SU-DHL-6 (cell line): ENCODE measurements at regions not wholly inside any gene's neighbourhood (a gene's known extent, or its start where the extent isn't known, plus 50 kb on each side); places are given as distances from the start of the nearest gene placed in this dataset.

Experiments
- H2AFZ ChIP-seq: fragments of 200-600 bp; sonication (generic); 2 replicates; pipeline ENCODE4 v1.6.1; 2014; ENCODE audit warnings: low read depth, mild to moderate bottlenecking, moderate library complexity, mixed read lengths, antibody characterized with exemption, low read length; ENCODE audit not compliant: severe bottlenecking
- H3F3A ChIP-seq: fragments of 200-600 bp; shearing (Covaris generic); 2 replicates; pipeline ENCODE4 v1.6.0; 2016; ENCODE audit warnings: antibody characterized with exemption, mild to moderate bottlenecking; ENCODE audit not compliant: insufficient read depth
- H3K27ac ChIP-seq: fragments of 200-600 bp; sonication (generic); 2 replicates; pipeline ENCODE4 v1.5.1; 2016; ENCODE audit warnings: low read depth, mild to moderate bottlenecking, low read length, moderate library complexity, mixed read lengths
- H3K27me3 ChIP-seq: fragments of 200-600 bp; sonication (generic), shearing (Covaris generic); 2 replicates; pipeline ENCODE4 v1.6.0; 2014; ENCODE audit warnings: mild to moderate bottlenecking, low read length
- H3K36me3 ChIP-seq: fragments of 200-600 bp; sonication (generic); 2 replicates; pipeline ENCODE4 v1.6.1; 2014; ENCODE audit warnings: mild to moderate bottlenecking, low read length, mixed read lengths
- H3K4me2 ChIP-seq: fragments of 300-600, 200-600 bp; shearing (Covaris generic), sonication (generic); 2 replicates; pipeline ENCODE4 v1.6.0; 2014; ENCODE audit warnings: low read length, low read depth, mild to moderate bottlenecking; ENCODE audit not compliant: poor library complexity, severe bottlenecking
- H3K4me3 ChIP-seq: fragments of 200-600 bp; sonication (generic); 2 replicates; pipeline ENCODE4 v1.5.1; 2014; ENCODE audit warnings: antibody characterized with exemption, low read length, mild to moderate bottlenecking, mixed read lengths; ENCODE audit not compliant: insufficient read depth, poor library complexity, severe bottlenecking
- H3K79me2 ChIP-seq: fragments of 200-600 bp; sonication (generic); 2 replicates; pipeline ENCODE4 v1.6.1; 2014; ENCODE audit warnings: mild to moderate bottlenecking, low read length, moderate library complexity; ENCODE audit not compliant: insufficient read depth
- H3K9ac ChIP-seq: fragments of 200-600 bp; sonication (generic); 2 replicates; pipeline ENCODE4 v1.7.0; 2014; ENCODE audit warnings: mild to moderate bottlenecking, low read length
- H3K9me2 ChIP-seq: fragments of 200-600 bp; sonication (generic); replicated peaks from 2 replicates; pipeline ENCODE4 v1.6.1; 2014; ENCODE audit warnings: low read length; ENCODE audit not compliant: insufficient read depth
- H3K9me3 ChIP-seq: fragments of 200-600 bp; sonication (generic); 2 replicates; pipeline ENCODE4 v1.6.1; 2014; ENCODE audit warnings: low read length, mixed read lengths; ENCODE audit not compliant: insufficient read depth
- H4K20me1 ChIP-seq: fragments of 200-600 bp; sonication (generic); 2 replicates; pipeline ENCODE4 v1.6.1; 2014; ENCODE audit warnings: low read depth, mild to moderate bottlenecking, antibody characterized with exemption, low read length, moderate library complexity, mixed read lengths
- EZH2phosphoT487 ChIP-seq: fragments of 200-600 bp; sonication (generic), shearing (Covaris generic); conservative IDR thresholded peaks from 2 replicates; pipeline ENCODE4 v1.6.1; 2018; ENCODE audit warnings: mild to moderate bottlenecking, antibody characterized with exemption, low read length, moderate library complexity, mixed read lengths
- TF ChIP-seq, protein P1 (sequence below): fragments of 200-600 bp; sonication (generic); IDR thresholded peaks from one replicate; pipeline ENCODE4 v1.5.1; 2017; ENCODE audit warnings: antibody characterized with exemption, mild to moderate bottlenecking, low read length, moderate library complexity; ENCODE audit not compliant: insufficient read depth, poor library complexity, severe bottlenecking

DNA sequence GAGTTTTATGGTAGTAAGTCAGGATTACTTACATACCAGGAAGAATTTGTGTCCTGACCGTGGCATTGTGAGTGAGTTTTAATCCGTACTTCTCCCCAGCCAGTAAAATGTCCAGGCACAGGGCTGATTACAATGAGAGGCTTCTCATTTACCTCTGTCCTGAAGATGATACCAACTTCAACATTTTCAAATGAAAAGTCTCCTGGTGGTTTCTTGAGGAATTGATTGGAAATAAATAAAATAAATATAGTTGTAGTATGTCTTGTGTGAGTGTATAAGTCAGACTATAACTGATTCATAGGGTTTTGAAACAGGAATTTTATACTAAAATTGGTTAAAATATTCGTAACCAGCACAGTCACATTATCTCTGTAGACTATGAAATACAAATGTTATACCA, 382.5 kb downstream of the ETS1 start:
- H3K36me3 ChIP-seq, result no peaks in the 10 kb centered on the region
- no peaks in the 10 kb centered on the region for H3K79me2 ChIP-seq
- no peak for TF ChIP-seq EZH2phosphoT487
- TF ChIP-seq, protein P1, sequence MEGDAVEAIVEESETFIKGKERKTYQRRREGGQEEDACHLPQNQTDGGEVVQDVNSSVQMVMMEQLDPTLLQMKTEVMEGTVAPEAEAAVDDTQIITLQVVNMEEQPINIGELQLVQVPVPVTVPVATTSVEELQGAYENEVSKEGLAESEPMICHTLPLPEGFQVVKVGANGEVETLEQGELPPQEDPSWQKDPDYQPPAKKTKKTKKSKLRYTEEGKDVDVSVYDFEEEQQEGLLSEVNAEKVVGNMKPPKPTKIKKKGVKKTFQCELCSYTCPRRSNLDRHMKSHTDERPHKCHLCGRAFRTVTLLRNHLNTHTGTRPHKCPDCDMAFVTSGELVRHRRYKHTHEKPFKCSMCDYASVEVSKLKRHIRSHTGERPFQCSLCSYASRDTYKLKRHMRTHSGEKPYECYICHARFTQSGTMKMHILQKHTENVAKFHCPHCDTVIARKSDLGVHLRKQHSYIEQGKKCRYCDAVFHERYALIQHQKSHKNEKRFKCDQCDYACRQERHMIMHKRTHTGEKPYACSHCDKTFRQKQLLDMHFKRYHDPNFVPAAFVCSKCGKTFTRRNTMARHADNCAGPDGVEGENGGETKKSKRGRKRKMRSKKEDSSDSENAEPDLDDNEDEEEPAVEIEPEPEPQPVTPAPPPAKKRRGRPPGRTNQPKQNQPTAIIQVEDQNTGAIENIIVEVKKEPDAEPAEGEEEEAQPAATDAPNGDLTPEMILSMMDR, result no peak
- H4K20me1 ChIP-seq, result no peaks in the 10 kb centered on the region
- H3K27me3 ChIP-seq, result no peaks in the 10 kb centered on the region
- no peaks in the 10 kb centered on the region for H3K9me2 ChIP-seq
- H3K9ac ChIP-seq, result no peak overlapping the region
- no peaks in the 10 kb centered on the region for H3F3A ChIP-seq
- no peak overlapping the region for H3K4me3 ChIP-seq
- no peak overlapping the region for H3K4me2 ChIP-seq
- H3K27ac ChIP-seq, result no peak overlapping the region
- no peaks in the 10 kb centered on the region for H3K9me3 ChIP-seq
- no peak overlapping the region for H2AFZ ChIP-seq

DNA sequence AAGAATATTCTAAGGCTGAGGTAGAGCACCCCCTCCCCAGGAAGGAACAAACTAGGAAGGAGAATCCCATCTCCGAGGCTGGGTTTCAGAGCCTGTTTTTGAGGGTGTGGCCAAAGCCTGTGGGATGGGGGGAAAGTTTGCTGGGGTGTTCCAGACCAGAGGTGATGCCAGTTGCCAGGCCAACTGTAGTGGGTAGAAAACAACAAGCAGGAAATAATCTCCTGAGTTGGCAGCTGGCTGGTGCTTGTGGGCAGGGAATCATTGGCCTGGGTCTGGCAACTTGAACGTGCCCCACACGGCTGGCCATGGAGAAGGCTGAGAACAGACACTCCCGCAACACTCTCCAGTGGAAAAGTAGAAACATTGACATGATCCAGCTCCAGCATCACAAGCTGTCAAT, 385.6 kb downstream of the ETS1 start:
- no peaks in the 10 kb centered on the region for H3K9me2 ChIP-seq
- no peaks in the 10 kb centered on the region for H3K9me3 ChIP-seq
- no peaks in the 10 kb centered on the region for H3K27me3 ChIP-seq
- no peaks in the 10 kb centered on the region for H3K36me3 ChIP-seq
- no peak overlapping the region for H2AFZ ChIP-seq
- H4K20me1 ChIP-seq, result no peaks in the 10 kb centered on the region
- no peaks in the 10 kb centered on the region for H3F3A ChIP-seq
- H3K4me2 ChIP-seq, result no peak overlapping the region
- H3K27ac ChIP-seq, result no peak overlapping the region
- no peak for TF ChIP-seq EZH2phosphoT487
- no peak overlapping the region for H3K9ac ChIP-seq
- no peaks in the 10 kb centered on the region for H3K79me2 ChIP-seq
- no peak overlapping the region for H3K4me3 ChIP-seq

DNA sequence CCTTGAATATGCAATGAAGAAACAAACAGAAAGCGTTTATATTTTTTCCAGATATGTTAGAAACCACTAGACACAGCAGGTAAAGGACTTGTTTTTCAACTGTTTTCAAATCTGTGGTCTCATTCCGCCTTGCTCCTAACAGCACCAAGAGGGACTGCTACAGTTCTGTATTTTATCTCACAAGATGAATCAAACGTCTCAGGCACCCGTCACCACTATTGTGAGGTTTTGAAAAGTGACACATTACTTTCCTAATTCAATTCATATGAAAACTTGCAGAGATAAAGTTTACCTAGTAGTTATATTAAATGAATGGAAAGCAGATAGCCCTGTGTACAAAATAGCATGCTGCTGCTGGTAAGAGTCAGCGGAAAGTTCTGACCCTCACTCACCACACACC, 386.3 kb downstream of the ETS1 start:
- Histone ChIP-seq H3F3A (no peaks in the 10 kb centered on the region), H3K79me2 (no peaks in the 10 kb centered on the region), H4K20me1 (no peaks in the 10 kb centered on the region), H3K27me3 (no peaks in the 10 kb centered on the region), H3K4me2 (no peak overlapping the region), H3K9me3 (no peaks in the 10 kb centered on the region), H3K9ac (no peak overlapping the region), H3K27ac (no peak overlapping the region), H3K36me3 (no peaks in the 10 kb centered on the region), H2AFZ (no peak overlapping the region), H3K4me3 (no peak overlapping the region), H3K9me2 (no peaks in the 10 kb centered on the region)
- TF ChIP-seq, protein P1, result no peak
- TF ChIP-seq EZH2phosphoT487, result no peak

DNA sequence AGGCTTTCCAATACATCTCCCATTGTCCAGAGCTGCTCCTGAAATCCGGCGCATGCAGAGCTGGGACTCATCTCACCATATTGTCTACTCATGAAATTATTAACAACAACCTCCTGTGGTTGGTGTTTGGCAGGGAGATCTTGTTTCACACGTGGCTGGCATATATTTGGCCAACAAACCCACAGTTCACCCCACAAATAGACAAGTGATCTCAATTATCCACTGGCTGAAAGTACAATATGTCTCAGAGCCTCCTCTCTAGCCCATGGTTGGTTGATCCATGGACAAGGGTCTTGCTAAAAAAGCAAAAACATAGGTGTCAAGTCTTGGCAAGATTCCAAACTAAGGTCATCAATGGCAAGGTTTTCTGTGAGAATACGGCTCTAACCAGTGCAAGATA, 386.9 kb downstream of the ETS1 start:
- H3K4me2 ChIP-seq, result no peak overlapping the region
- H3K79me2 ChIP-seq, result no peaks in the 10 kb centered on the region
- no peak overlapping the region for H3K9ac ChIP-seq
- H3K9me2 ChIP-seq, result no peaks in the 10 kb centered on the region
- H3K36me3 ChIP-seq, result no peaks in the 10 kb centered on the region
- no peak overlapping the region for H3K27ac ChIP-seq
- H3K9me3 ChIP-seq, result no peaks in the 10 kb centered on the region
- no peaks in the 10 kb centered on the region for H3K27me3 ChIP-seq
- no peak overlapping the region for H3K4me3 ChIP-seq
- H2AFZ ChIP-seq, result no peak overlapping the region
- H3F3A ChIP-seq, result no peaks in the 10 kb centered on the region
- H4K20me1 ChIP-seq, result no peaks in the 10 kb centered on the region
- TF ChIP-seq, protein P1, result no peak
- no peak for TF ChIP-seq EZH2phosphoT487
